ENCODE measurements at regions not wholly inside any gene's neighbourhood (a gene's known extent, or its start where the extent isn't known, plus 50 kb on each side); places are given as distances from the start of the nearest gene placed in this dataset.
"Not testable (repeated sequence)": the region's sequence is repeated elsewhere in the genome, so short reads cannot be mapped to it uniquely, and the experiment has no call there.

- H3K9me3 Mint-ChIP-seq; H3K27ac Mint-ChIP-seq; H3K4me1 Mint-ChIP-seq (ENCODE audit: low read depth); H3K36me3 Mint-ChIP-seq (ENCODE audit: low read depth); H3K4me3 Mint-ChIP-seq: not testable (repeated sequence)
- peaks cover 28% of the 10 kb centered on the region for H3K27me3 Mint-ChIP-seq
These were observed 61.3 kb upstream of the DHRS4 start for GRCh38 chr14:23892289-23892688.

GRCh38 chr14:23894362-23895052, 59.1 kb upstream of the DHRS4 start:
- H3K9me3 Mint-ChIP-seq: no peaks in the 10 kb centered on the region
- no peaks in the 10 kb centered on the region for H3K36me3 Mint-ChIP-seq (ENCODE audit: low read depth)
- no peak overlapping the region for H3K27ac Mint-ChIP-seq
- H3K27me3 Mint-ChIP-seq: peaks cover 11% of the 10 kb centered on the region
- no peak overlapping the region for H3K4me3 Mint-ChIP-seq
- H3K4me1 Mint-ChIP-seq (ENCODE audit: low read depth): no peaks in the 10 kb centered on the region

GRCh38 chr14:23895053-23895419, 58.5 kb upstream of the DHRS4 start:
- no peaks in the 10 kb centered on the region for H3K4me1 Mint-ChIP-seq (ENCODE audit: low read depth)
- no peak overlapping the region for H3K4me3 Mint-ChIP-seq
- no peak overlapping the region for H3K27ac Mint-ChIP-seq
- H3K36me3 Mint-ChIP-seq (ENCODE audit: low read depth): no peaks in the 10 kb centered on the region
- peaks cover 10% of the 10 kb centered on the region for H3K27me3 Mint-ChIP-seq
- no peaks in the 10 kb centered on the region for H3K9me3 Mint-ChIP-seq

GRCh38 chr14:23895480-23895879, 58.1 kb upstream of the DHRS4 start:
- Mint-ChIP-seq H3K27ac (no peak overlapping the region), H3K9me3 (no peaks in the 10 kb centered on the region), H3K36me3 (ENCODE audit: low read depth) (no peaks in the 10 kb centered on the region)

DNA sequence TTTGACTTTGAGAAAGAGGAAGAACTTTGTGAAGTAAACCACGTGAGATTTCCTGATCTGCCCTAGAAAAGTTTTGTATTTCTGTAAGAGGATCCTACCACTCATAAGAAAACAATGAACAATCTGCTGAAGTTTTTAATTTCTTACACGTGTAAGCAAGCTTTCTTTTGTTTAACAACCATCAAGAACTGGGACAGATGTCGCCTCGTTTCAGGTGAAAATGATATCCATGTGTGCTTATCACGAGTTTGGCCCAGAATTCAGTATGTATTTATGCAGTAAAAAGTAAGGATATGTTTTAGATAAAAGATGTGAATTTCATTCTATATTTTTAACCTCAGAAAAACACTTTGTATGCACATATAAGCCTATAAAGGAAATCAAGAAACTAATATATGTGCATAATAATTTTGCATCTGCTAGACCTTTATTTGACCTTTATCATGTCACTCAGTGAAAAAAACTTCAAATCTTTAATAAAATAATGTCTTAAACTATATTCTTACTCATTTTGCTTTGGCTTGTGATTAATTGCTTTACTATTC, 56.9 kb upstream of the DHRS4 start:
- H3K36me3 Mint-ChIP-seq (ENCODE audit: low read depth): no peaks in the 10 kb centered on the region
- no peaks in the 10 kb centered on the region for H3K4me1 Mint-ChIP-seq (ENCODE audit: low read depth)
- no peaks in the 10 kb centered on the region for H3K9me3 Mint-ChIP-seq
- no peak overlapping the region for H3K27ac Mint-ChIP-seq
- no peak overlapping the region for H3K4me3 Mint-ChIP-seq
- peaks cover 17% of the 10 kb centered on the region for H3K27me3 Mint-ChIP-seq

More at GRCh38 chr14:23895480-23895879, 58.1 kb upstream of the DHRS4 start:
- Mint-ChIP-seq H3K4me1 (ENCODE audit: low read depth) (no peaks in the 10 kb centered on the region), H3K4me3 (no peak overlapping the region), H3K27me3 (peaks cover 11% of the 10 kb centered on the region)

- not testable (repeated sequence) for H3K9me3 Mint-ChIP-seq; H3K27ac Mint-ChIP-seq; H3K4me1 Mint-ChIP-seq (ENCODE audit: low read depth); H3K4me3 Mint-ChIP-seq; H3K36me3 Mint-ChIP-seq (ENCODE audit: low read depth)
- H3K27me3 Mint-ChIP-seq: peaks cover 17% of the 10 kb centered on the region
These were observed 56.3 kb upstream of the DHRS4 start for GRCh38 chr14:23897291-23897690.

- not testable (repeated sequence) for H3K4me1 Mint-ChIP-seq (ENCODE audit: low read depth); H3K9me3 Mint-ChIP-seq
These were observed 55.2 kb upstream of the DHRS4 start for GRCh38 chr14:23898359-23898758.

GRCh38 chr14:23899788-23900187, 53.8 kb upstream of the DHRS4 start:
- no peaks in the 10 kb centered on the region for H3K9me3 Mint-ChIP-seq
- H3K4me3 Mint-ChIP-seq: no peak overlapping the region
- no peaks in the 10 kb centered on the region for H3K36me3 Mint-ChIP-seq (ENCODE audit: low read depth)
- no peak overlapping the region for H3K27ac Mint-ChIP-seq
- H3K27me3 Mint-ChIP-seq: peaks cover 28% of the 10 kb centered on the region
- no peaks in the 10 kb centered on the region for H3K4me1 Mint-ChIP-seq (ENCODE audit: low read depth)

More at GRCh38 chr14:23898359-23898758, 55.2 kb upstream of the DHRS4 start:
- peaks cover 24% of the 10 kb centered on the region for H3K27me3 Mint-ChIP-seq
- H3K27ac Mint-ChIP-seq; H3K36me3 Mint-ChIP-seq (ENCODE audit: low read depth); H3K4me3 Mint-ChIP-seq: not testable (repeated sequence)

DNA sequence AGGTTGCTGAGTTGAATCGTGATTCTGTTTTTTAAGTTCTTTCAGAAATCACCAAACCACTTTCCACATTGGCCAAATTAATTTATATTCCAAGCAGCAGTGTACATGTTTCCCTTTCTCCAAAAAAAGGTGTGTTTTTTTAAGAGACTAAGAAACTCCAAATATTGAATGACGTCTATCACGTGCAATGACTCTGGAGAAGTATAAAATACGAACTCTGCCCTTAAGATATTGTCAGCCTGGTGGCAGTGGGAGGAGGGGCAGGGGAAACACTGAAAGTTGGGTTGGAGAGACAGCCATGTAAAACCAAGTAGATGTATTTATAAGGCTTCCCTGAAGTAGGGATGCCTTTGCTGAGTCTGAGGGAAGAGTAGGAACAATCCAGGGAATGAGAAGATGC, 50.1 kb upstream of the DHRS4 start:
- Mint-ChIP-seq H3K9me3 (no peaks in the 10 kb centered on the region), H3K36me3 (ENCODE audit: low read depth) (no peaks in the 10 kb centered on the region), H3K4me3 (no peak overlapping the region), H3K27ac (no peak overlapping the region), H3K4me1 (ENCODE audit: low read depth) (no peaks in the 10 kb centered on the region), H3K27me3 (peaks cover 34% of the 10 kb centered on the region)
